HepG2 (cell line): ENCODE measurements at regions not wholly inside any gene's neighbourhood (a gene's known extent, or its start where the extent isn't known, plus 50 kb on each side); places are given as distances from the start of the nearest gene placed in this dataset.

Source experiments
- ATAC-seq: fragments of 200-7000 bp; cut with Tn5 transposase; 3 replicates; pipeline ENCODE4 v1.9.1; 2020; ENCODE audit warnings: mild to moderate bottlenecking, moderate library complexity
- BruUV-seq: library from RNA; stranded (reverse); fragments of 400-500 nt; replicated peaks from 2 replicates; lab custom pipeline; 2021; lab: Mats Ljungman, UMichigan
- CTCF ChIA-PET: fragments of 300-600 bp; formaldehyde crosslinking; extraction: SDS; loops from one replicate; lab custom pipeline; 2021; ENCODE audit warnings: low total read pairs, inconsistent platforms, low intra/inter-chr PET ratio; lab: Yijun Ruan, JAX
- POLR2A ChIA-PET: fragments of 350-600 bp; sonication (Branson Sonifier 250); formaldehyde crosslinking; loops from one replicate; lab custom pipeline; 2020; ENCODE audit warnings: antibody characterized with exemption, inconsistent platforms; lab: Yijun Ruan, JAX
- DNase-seq: peaks from one replicate; pipeline ENCODE4 v3.0.0-alpha.2; 2015; ENCODE audit warnings: low spot score
- FAIRE-seq: peaks from 3 replicates; lab custom pipeline; 2011; peaks lifted over from hg19 to GRCh38; lab: Jason Lieb, UNC
- H2AFZ ChIP-seq: one replicate; pipeline ENCODE4 v1.6.1; 2011; ENCODE audit warnings: low read length, inconsistent platforms
- H3K27ac ChIP-seq: fragments of 300-600 bp; 3 replicates; pipeline ENCODE4 v1.8.0; 2011; ENCODE audit warnings: mixed run types, mild to moderate bottlenecking, mixed read lengths, low read length, inconsistent platforms; ENCODE audit not compliant: insufficient read depth; ENCODE audit errors: extremely low read length
- H3K27me3 ChIP-seq, 2 experiments: fragments of 200-600 bp in 1 of 2; 2 replicates in 1 of 2; 3 replicates in 1 of 2; pipeline versions ENCODE4 v1.6.0 to v1.8.0; 2011; ENCODE audit warnings: low read length in 2 of 2, mild to moderate bottlenecking in 2 of 2, moderate library complexity in 2 of 2, inconsistent platforms in 1 of 2; ENCODE audit not compliant: insufficient read depth in 2 of 2, control insufficient read depth in 1 of 2
- H3K36me3 ChIP-seq, 2 experiments: fragments of 200-600 bp in 1 of 2; replicated peaks in 1 of 2; 2 replicates in 1 of 2; 3 replicates in 1 of 2; pipeline versions ENCODE4 v1.5.1 to v1.8.0; 2011; ENCODE audit warnings: low read length in 2 of 2, inconsistent platforms in 1 of 2; ENCODE audit not compliant: insufficient read depth in 2 of 2, control insufficient read depth in 1 of 2
- H3K4me1 ChIP-seq: 2 replicates; pipeline ENCODE4 v1.5.1; 2012; ENCODE audit warnings: low read length, inconsistent platforms; ENCODE audit not compliant: insufficient read depth
- H3K4me2 ChIP-seq: 2 replicates; pipeline ENCODE4 v1.6.0; 2011; ENCODE audit warnings: low read depth, low read length, inconsistent platforms
- H3K4me3 ChIP-seq, 3 experiments: fragments of 200-600 bp in 1 of 3; sonication (generic), shearing (Covaris generic) in 1 of 3; replicated peaks in 1 of 3; 2 replicates each; pipeline ENCODE4 v1.5.1; 2011 to 2016; ENCODE audit warnings: low read length in 3 of 3, inconsistent platforms in 2 of 3, low read depth in 2 of 3, mild to moderate bottlenecking in 2 of 3, control low read depth in 1 of 3, mixed read lengths in 1 of 3; ENCODE audit not compliant: insufficient read depth in 1 of 3
- H3K79me2 ChIP-seq: one replicate; pipeline ENCODE4 v1.6.1; 2011; ENCODE audit warnings: low read length, inconsistent platforms; ENCODE audit not compliant: insufficient read depth
- H3K9ac ChIP-seq: 2 replicates; pipeline ENCODE4 v1.6.0; 2011; ENCODE audit warnings: mild to moderate bottlenecking, low read depth, low read length, inconsistent platforms; ENCODE audit not compliant: insufficient read depth
- H3K9me3 ChIP-seq: 2 replicates; pipeline ENCODE4 v1.5.1; 2012; ENCODE audit warnings: mild to moderate bottlenecking, low read length
- H4K20me1 ChIP-seq: 2 replicates; pipeline ENCODE4 v1.6.0; 2011; ENCODE audit warnings: inconsistent platforms, mild to moderate bottlenecking, low read length, moderate library complexity; ENCODE audit not compliant: insufficient read depth
- EHMT2 ChIP-seq: fragments of 200-600 bp; sonication (generic); IDR thresholded peaks from 2 replicates; pipeline ENCODE4 v1.7.0; 2017; ENCODE audit warnings: antibody characterized with exemption, low read depth, low read length, borderline replicate concordance
- LRRFIP1 ChIP-seq: sonication (generic); formaldehyde crosslinking; conservative IDR thresholded peaks from 2 replicates; pipeline ENCODE4 v1.4.0; 2020; ENCODE audit warnings: missing genetic modification reagents
- NCOA1 ChIP-seq: sonication (generic); formaldehyde crosslinking; IDR thresholded peaks from 2 replicates; pipeline ENCODE4 v1.9.0; 2021; ENCODE audit warnings: missing genetic modification reagents
- NFKB2 ChIP-seq: sonication (generic); formaldehyde crosslinking; IDR thresholded peaks from 2 replicates; pipeline ENCODE4 v1.4.0; 2020; ENCODE audit warnings: missing genetic modification reagents, borderline replicate concordance
- POLR2G ChIP-seq: fragments of 200-400 bp; formaldehyde crosslinking; IDR thresholded peaks from 2 replicates; pipeline ENCODE4 v1.6.1; 2018; ENCODE audit warnings: mild to moderate bottlenecking, low read depth, low read length, moderate library complexity
- SAFB2 ChIP-seq: sonication (generic); formaldehyde crosslinking; IDR thresholded peaks from 2 replicates; pipeline ENCODE4 v1.5.1; 2020; ENCODE audit warnings: missing genetic modification reagents, low read depth, mild to moderate bottlenecking, borderline replicate concordance
- XRCC5 ChIP-seq: fragments of 200-400 bp; formaldehyde crosslinking; optimal IDR thresholded peaks from 2 replicates; pipeline ENCODE3; 2017; ENCODE audit warnings: mild to moderate bottlenecking, low read length
- ZZZ3 ChIP-seq: sonication (generic); formaldehyde crosslinking; IDR thresholded peaks from 2 replicates; pipeline ENCODE4 v1.4.0; 2020; ENCODE audit warnings: missing genetic modification reagents, mild to moderate bottlenecking, borderline replicate concordance
- WGBS: methylation state at CpG from one replicate; pipeline ENCODE4 v1.1.6; 2017; ENCODE audit warnings: low lambda C conversion rate; 5-methylcytosine and 5-hydroxymethylcytosine counted together
- in situ Hi-C: cut with HindIII; loops from 2 replicates; pipeline ENCODE4 v1.10.0; 2017; ENCODE audit warnings: low pct_unique_long_range_greater_than_20kb; ENCODE audit not compliant: extremely low pct_ligation_motif_present
- intact Hi-C: fragments of 100-400 bp; cut with micrococcal nuclease; formaldehyde crosslinking; loops from one replicate; pipeline ENCODE4 v1.10.0; 2022; ENCODE audit not compliant: unreplicated experiment

- no peaks in the 10 kb centered on the region for H3K79me2 ChIP-seq
- no peak overlapping the region for H3K4me3 ChIP-seq
- intact Hi-C loops (no loop called here), in situ Hi-C loops (no loop called here)
- ATAC-seq (no peak), FAIRE-seq (no peak), DNase-seq (no peak)
- H3K36me3 ChIP-seq: no peaks in the 10 kb centered on the region
- H3K27me3 ChIP-seq: no peaks in the 10 kb centered on the region
- no peaks in the 10 kb centered on the region for H3K4me1 ChIP-seq
- BruUV-seq: no TSS peak
- H3K9me3 ChIP-seq: peaks cover 89% of the 10 kb centered on the region
- ChIA-PET POLR2A (no interaction called here), CTCF (no interaction called here)
- TF ChIP-seq SAFB2 (CRISPR knock-in tag): no peak
- no peak for TF ChIP-seq LRRFIP1 (CRISPR knock-in tag)
- TF ChIP-seq ZZZ3 (CRISPR knock-in tag): no peak
- no peak for TF ChIP-seq NCOA1 (CRISPR knock-in tag)
- TF ChIP-seq NFKB2 (CRISPR knock-in tag): no peak
- TF ChIP-seq XRCC5: no peak
- no peak for TF ChIP-seq EHMT2
- no peak for TF ChIP-seq POLR2G
- H4K20me1 ChIP-seq: no peaks in the 10 kb centered on the region
- no peak overlapping the region for H2AFZ ChIP-seq
- H3K4me2 ChIP-seq: no peak overlapping the region
- 4% methylated on average over 1 of the region's 1 CpG for WGBS
- H3K9ac ChIP-seq: no peak overlapping the region
- H3K27ac ChIP-seq: no peak overlapping the region
These were observed 588.2 kb upstream of the NOVA1 start for GRCh38 chr14:27186048-27186447.
